Inflammatory macrophage treated with lipopolysaccharide for 1 hour (primary cell): ENCODE measurements at regions not wholly inside any gene's neighbourhood (a gene's known extent, or its start where the extent isn't known, plus 50 kb on each side); places are given as distances from the start of the nearest gene placed in this dataset.

ENCODE experiments used
- DNase-seq, 2 donors: peaks; one replicate each; pipeline ENCODE4 v3.0.0-alpha.2; 2020 to 2022

GRCh38 chr18:46325895-46326294 is 221.7 kb downstream of the HAUS1 start:
- DNase-seq = no peak

DNA sequence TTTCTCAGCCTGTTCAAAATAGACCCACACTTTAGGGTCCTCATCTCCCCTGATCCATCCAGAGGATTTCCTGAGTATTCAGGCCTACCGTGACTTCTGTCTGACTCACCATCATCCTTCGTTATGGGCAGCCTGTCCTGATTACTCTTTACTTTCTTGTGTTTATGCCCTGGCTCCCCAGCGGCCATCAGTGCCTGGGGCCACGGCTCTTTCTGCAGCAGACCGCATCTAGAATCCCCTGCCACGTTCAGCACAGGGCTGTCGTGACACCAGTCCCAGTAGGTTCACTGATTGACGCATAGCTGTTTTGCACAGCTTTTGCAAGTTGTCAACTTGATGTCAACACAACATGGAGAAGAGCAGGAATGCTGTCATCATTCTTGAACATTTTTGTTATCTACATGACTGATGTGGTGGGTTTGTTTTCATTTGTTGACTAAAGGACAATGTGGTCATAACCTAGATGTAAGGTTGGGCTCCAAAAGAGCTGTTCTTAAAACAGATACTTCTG is 225.6 kb downstream of the HAUS1 start:
- no peak for DNase-seq

GRCh38 chr18:46331316-46331715 is 227.1 kb downstream of the HAUS1 start:
- peak in 1 of 2 donors; percentile 9 for DNase-seq

DNA sequence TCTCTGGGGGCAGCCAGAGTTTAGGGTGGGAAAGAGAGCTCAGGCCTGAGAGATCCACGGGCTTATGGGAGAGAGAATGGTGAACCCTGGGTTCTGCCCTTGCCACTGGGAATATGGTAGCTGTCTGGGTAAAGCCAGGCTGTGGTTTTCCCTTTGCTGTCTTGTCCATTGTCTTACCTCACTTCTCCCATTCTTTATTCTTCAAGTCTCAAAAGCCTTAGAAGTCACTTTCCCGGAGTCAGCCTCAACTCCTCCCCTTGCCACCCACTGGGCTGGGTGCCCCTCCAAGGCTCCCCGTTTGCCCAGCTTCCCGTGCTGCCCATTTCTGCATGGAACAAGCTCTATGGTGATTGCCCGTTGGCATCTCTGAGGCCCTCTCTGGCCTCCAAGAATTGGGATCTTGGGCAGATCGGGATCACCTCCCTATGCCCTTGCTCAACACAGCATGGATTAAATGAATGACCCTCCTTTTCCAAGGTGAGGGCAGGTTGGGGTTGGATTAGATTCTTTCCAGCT is 228.2 kb downstream of the HAUS1 start:
- no peak for DNase-seq

GRCh38 chr18:46332921-46333341 is 228.7 kb downstream of the HAUS1 start:
- DNase-seq = peak in 1 of 2 donors; percentile 74

DNA sequence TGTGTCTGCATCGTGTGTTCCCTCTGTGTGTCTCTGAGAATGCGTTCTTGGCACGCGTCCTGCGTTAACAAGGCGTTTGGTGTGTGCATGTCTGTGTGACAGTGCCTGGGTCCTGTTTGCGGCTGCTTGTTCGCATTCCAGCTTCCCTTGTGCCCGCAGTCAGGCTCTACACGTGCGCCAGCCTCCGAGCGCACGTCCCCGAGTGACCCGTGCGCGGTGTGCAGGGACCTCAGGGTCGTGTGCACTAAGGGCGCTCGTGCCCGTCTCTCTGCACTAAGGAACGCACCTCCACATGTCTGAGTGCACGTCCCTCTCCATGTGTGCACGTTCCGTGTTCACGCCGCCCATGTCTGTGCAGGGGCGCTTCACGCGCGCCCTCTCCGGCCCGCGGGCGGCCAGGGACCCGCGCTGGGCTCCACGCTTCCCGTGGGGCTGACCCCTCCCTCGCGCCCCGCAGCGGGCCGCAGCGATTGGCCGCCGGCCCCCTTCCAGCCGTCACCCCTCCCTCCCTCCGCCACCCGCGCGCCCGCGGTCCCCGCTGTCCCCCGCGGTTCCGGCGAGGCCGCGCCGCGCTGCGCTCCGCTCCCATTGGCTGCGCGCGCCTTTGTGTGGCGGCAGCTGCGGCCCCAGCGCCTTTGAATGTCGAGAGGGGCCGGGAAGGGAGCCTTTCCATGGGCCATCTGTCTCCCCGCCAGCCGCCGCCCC is 229.4 kb downstream of the HAUS1 start:
- DNase-seq = no peak

- no peak for DNase-seq
Measured at GRCh38 chr18:46334868-46335281, 230.7 kb downstream of the HAUS1 start.

DNA sequence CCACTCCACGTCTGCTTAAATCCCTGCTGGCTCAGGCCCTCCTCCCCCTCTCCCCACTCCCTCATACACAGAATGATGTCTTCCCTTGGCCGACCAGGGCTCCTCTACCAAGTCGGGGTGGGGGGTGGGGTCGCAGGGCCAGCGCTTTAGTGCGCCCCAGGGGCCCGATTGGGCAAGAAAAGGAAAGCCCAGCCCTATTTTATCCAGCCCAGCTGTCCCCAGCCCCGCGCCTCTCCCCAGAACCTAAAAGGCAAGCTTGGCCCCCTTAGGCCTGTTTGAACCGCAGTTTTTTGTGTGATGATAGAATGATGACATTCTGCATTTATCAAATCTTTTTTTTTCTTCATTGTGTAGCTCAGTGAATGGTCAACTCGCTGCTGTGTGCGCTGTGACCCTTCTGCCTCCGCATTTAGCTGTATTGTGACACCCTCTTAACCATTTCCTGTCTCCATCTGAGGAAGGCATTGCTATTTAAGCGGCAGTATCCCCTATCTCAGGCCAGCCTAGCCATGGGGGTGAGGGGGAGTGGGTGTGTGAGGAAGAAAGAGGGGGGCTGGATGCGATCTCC is 231.4 kb downstream of the HAUS1 start:
- DNase-seq = peak; percentile 14 to 34

DNA sequence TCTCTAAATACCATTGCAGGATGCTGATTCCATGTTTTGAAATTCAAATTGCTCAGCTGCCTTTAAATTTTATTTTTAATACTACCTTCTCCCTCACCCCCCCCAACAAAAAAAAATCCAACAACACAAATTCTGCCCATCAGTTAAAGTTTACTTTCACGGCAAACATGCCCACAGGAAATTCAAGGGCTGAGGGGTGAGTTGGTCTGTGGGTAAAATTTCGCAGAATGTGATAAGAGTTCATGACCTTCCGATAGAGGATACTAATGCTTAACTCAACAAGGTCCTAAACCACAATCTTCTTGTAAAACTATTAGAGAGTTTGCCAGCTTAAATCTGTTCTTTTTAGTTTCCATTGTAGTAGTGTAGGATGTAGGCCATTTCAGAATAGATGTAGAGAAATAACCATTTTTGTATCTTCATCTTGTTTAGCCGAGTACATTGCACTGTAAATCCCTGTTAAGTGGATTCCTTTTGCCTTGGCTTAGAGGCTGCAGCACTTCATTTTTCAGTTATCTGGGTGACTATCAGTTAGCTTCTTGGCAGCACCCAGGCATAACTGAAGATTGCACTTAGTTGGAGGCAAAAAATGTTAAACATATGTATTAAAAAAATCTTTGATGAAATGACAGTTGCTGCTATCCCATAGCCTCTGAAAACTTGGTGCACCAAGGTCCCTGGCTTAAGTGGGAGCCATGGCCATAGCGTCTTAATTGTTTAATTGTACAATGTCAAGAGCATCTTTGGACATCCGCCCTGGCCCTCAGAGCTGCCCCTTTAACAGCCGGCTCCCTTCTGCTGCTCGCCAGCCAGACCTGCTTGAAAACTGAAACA is 232.3 kb downstream of the HAUS1 start:
- DNase-seq = no peak

- no peak for DNase-seq
Measured at GRCh38 chr18:46337271-46337670, 233.1 kb downstream of the HAUS1 start.

GRCh38 chr18:46338205-46338604 is 234.0 kb downstream of the HAUS1 start:
- no peak for DNase-seq

GRCh38 chr18:46338766-46339165 is 234.6 kb downstream of the HAUS1 start:
- DNase-seq = no peak

GRCh38 chr18:46340716-46341115 is 236.5 kb downstream of the HAUS1 start:
- no peak for DNase-seq

GRCh38 chr18:46341986-46342525 is 237.9 kb downstream of the HAUS1 start:
- peak; percentile 13 to 58 for DNase-seq

DNA sequence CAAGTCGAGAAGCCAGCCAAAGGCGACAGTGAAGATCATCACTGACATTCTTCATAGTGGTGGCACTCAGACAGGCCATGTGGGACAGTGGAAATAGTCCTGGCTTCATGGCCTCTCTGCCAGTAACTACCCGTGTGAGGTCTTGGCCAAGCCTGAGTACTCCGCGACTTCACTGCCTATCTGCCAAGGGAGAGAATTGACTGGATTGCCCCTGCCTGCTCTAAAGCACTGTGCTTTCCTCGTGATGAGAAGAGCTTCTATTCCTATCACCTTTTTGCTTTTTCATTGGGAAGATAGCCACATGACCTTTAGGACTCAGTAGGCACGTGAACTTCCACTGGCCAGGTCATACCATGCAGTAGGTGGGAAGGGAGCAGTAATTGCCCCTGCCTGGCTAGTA is 239.3 kb downstream of the HAUS1 start:
- no peak for DNase-seq

GRCh38 chr18:46343931-46344372 is 239.8 kb downstream of the HAUS1 start:
- DNase-seq = peak; percentile 58 to 75

GRCh38 chr18:46344416-46345180 is 240.4 kb downstream of the HAUS1 start:
- DNase-seq = no peak

DNA sequence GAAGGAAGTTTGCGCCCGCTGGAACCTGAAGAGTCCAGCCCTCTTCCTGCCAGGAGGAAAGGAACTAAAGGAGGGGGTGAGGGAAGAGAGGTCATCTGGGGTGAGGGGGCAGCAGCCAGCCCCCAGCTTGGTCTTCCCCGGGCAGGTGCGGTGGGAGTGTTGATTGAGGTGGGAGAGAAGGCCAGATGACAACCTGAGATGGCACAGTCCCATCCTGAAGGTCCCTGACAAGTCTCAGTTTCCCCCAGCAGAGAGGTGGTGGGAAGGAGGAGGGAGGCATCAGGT is 240.9 kb downstream of the HAUS1 start:
- no peak for DNase-seq

DNA sequence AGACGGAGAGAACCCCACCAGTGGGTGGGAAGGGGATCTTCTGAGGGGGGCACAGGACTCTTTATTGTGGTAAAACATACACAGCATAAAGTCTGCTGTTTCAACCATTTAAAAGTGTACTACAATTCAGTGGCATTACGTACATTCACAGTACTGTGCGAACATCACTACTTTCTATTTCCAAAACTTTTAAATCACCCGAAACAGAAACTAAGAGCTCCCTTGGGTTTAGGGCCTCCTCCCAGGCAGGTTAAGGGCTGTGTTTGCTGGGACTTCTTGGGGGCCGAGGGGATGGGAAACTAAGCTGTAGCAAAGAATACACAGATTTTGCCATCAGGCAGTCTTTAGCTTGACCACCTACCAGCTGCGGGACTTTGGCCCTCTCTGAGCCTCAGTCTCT is 242.0 kb downstream of the HAUS1 start:
- no peak for DNase-seq

- DNase-seq = no peak
Measured at GRCh38 chr18:46346896-46347630, 242.9 kb downstream of the HAUS1 start.

- DNase-seq = no peak
Measured at GRCh38 chr18:46350598-46351159, 246.5 kb downstream of the HAUS1 start.
